RWPE1 (cell line): ENCODE measurements at regions not wholly inside any gene's neighbourhood (a gene's known extent, or its start where the extent isn't known, plus 50 kb on each side); places are given as distances from the start of the nearest gene placed in this dataset.

Experiments
- CTCF ChIA-PET: fragments of 350-600 bp; sonication (Branson Sonifier 250); formaldehyde crosslinking; extraction: SDS; loops from one replicate; lab custom pipeline; 2021; lab: Yijun Ruan, JAX
- POLR2A ChIA-PET: fragments of 400-600 bp; formaldehyde crosslinking; extraction: SDS; loops from one replicate; lab custom pipeline; 2020; ENCODE audit warnings: antibody characterized with exemption; ENCODE audit not compliant: low non-redundant PET; lab: Yijun Ruan, JAX
- DNase-seq: peaks from one replicate; pipeline ENCODE4 v3.0.0; 2012; ENCODE audit warnings: low spot score
- H3K27ac ChIP-seq: fragments of 450-650 bp; 2 replicates; pipeline ENCODE4 v1.5.1; 2017
- CTCF ChIP-seq: fragments of 450-650 bp; conservative IDR thresholded peaks from 2 replicates; pipeline ENCODE4 v1.5.1; 2017; ENCODE audit warnings: low read depth, mild to moderate bottlenecking

DNA sequence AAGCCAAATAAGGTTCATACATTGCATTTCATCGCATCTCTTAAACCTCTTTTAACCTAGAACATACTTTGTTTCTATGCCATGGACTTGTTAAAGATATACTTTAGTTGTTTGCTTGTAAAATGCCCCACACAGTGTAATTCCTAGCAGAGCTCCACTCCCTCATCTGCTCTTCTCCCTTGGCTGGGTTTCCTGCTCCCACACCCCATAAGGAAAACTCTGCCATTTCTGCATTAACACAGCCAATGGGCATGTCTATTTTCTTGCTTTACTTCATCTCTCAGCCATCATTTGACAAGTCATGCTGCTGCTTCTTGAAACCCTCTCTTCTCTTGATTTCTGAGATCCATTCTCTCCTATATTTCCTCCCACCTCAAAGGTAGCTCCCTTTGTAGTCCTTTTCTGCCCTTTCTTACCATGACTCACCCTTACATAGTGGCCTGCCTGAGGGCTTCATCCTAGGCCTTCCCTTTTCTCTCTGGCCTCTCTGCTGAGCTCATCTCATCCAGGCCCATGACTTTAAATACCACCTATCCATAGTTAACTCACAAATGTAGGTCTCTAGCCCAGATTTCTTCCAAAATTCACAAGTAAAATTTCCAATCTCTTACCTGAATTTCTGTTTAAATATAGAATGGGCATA, 471.4 kb downstream of the ADRA2A start:
- no peak for TF ChIP-seq CTCF
- ChIA-PET CTCF (interaction anchor here (0.6 kb wide), 1 partner anchor 199 kb away, joined by 3 read pairs; no protein-coding TSS in a partner anchor), POLR2A (no interaction called here)
- DNase-seq, result no peak
- no peak overlapping the region for H3K27ac ChIP-seq

DNA sequence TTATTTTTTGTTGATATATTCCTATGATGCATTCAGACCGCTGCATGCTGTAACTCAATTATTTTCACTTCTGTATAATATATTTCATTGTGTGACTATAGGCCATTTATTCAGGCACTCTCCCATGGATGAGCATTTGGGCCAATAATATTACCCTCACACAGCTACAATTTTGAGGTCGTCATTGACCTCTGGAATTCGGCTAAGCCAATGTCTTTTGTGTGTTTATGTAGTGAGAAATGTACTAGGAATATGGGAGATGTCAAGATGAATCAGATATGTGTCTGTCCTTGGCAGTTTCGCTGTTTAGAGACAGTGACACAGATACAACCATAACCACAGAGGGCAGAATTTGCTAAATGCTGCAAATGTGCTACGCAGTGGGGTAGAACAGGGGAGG, 474.2 kb downstream of the ADRA2A start:
- DNase-seq, result no peak

DNA sequence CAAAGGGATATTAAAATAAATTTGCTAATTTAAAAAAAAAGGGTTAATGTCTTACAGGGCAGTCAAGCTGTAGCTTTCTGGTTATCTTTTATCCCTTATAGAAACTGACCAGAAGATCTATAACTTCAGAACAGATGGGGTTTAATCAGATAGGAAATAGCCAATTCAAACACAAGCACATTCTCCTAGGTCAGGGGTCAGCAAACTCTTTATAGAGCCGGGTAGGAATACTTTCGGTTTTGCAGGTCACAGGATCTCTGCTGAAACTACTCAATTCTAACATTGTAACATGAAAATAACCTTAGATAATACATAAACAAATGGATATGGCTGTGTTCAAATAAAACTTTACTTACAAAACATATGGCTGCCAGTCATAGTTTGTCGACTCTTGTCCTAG, 479.8 kb downstream of the ADRA2A start:
- CTCF ChIA-PET, result interaction anchor here (0.7 kb wide), 1 partner anchor 10 kb away, joined by 5 read pairs; no protein-coding TSS in a partner anchor
- DNase-seq, result no peak
- no peak for TF ChIP-seq CTCF
- POLR2A ChIA-PET, result no interaction called here
- H3K27ac ChIP-seq, result no peak overlapping the region

More for the DNA sequence above, 474.2 kb downstream of the ADRA2A start:
- CTCF ChIA-PET, result no interaction called here
- no peak overlapping the region for H3K27ac ChIP-seq
- no peak for TF ChIP-seq CTCF
- POLR2A ChIA-PET, result no interaction called here

DNA sequence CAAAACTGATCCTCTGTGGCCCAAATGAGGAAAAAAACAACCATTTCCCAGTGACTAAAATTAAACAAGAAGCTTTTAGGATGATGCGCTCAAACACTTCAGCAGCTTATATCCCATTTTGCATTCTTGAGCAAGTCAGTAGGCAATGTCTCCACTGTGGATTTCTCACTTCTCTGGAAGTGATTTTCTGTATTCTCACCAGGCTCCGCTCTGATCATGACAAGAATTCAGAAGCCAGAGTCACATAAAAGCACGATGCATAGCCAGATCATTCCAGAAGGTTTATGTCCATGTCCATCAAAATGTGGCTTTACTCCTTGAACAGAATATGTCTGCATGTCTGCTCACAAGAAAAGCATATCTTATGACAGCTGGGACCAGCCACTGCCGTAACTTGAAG, 481.4 kb downstream of the ADRA2A start:
- DNase-seq, result no peak
- no peak for TF ChIP-seq CTCF
- POLR2A ChIA-PET, result no interaction called here
- CTCF ChIA-PET, result interaction anchor here (0.6 kb wide), 1 partner anchor 519 kb away, joined by 3 read pairs; no protein-coding TSS in a partner anchor
- no peak overlapping the region for H3K27ac ChIP-seq

GRCh38 chr10:111560027-111560426, 483.2 kb downstream of the ADRA2A start:
- TF ChIP-seq CTCF, result no peak
- ChIA-PET POLR2A (no interaction called here), CTCF (no interaction called here)
- no peak for DNase-seq
- no peak overlapping the region for H3K27ac ChIP-seq

GRCh38 chr10:111561124-111561523, 484.3 kb downstream of the ADRA2A start:
- no peak for DNase-seq
- ChIA-PET POLR2A (no interaction called here), CTCF (interaction anchor here (0.6 kb wide), 1 partner anchor 29 kb away, joined by 4 read pairs; no protein-coding TSS in a partner anchor)
- no peak overlapping the region for H3K27ac ChIP-seq
- no peak for TF ChIP-seq CTCF
